ENCODE measurements at regions not wholly inside any gene's neighbourhood (a gene's known extent, or its start where the extent isn't known, plus 50 kb on each side); places are given as distances from the start of the nearest gene placed in this dataset.
"Not testable (repeated sequence)": the region's sequence is repeated elsewhere in the genome, so short reads cannot be mapped to it uniquely, and the experiment has no call there.

DNA sequence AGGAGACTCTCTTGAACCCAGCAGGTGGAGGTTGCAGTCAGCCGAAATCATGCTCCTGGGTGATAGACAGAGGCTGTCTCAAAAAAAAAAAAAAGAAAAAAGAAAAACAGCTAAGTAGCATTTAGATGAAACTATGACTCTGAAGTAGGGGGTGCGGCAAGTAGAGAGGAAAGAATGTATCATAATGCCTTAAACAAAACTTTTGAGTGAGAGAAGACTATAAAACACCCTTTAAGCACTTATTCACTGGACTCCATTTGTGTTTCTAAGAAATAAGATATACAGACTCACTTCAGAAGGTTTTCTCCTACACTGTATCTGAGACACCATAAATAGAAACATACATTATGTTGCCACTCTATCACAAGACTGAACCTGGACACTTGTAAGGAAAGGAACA lies 78.9 kb upstream of the NBPF20 start:
- not testable (repeated sequence) for DNase-seq, H3K4me1 ChIP-seq, H3K4me3 ChIP-seq, H3K9me3 ChIP-seq, H3K36me3 ChIP-seq, H3K27ac ChIP-seq, H3K27me3 ChIP-seq

DNA sequence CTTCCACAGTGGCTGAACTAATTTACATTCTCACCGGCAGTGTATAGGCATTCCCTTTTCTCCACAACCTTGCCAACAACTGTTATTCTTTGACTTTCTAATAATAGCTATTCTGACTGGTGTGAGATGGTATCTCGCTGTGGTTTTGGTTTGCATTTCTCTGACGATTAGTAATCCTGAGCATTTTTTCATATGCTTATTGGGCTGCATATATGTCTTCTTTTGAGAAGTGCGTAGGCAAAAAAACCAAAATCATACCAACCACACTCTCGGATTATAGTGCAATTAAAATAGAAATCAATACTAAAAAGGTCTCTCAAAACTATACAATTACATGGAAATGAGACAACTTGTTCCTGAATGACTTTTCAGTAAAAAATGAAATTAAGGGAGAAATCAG lies 74.8 kb upstream of the NBPF20 start:
- not testable (repeated sequence) for H3K36me3 ChIP-seq, H3K9me3 ChIP-seq, H3K27ac ChIP-seq, H3K4me1 ChIP-seq, H3K27me3 ChIP-seq, H3K4me3 ChIP-seq, DNase-seq

DNA sequence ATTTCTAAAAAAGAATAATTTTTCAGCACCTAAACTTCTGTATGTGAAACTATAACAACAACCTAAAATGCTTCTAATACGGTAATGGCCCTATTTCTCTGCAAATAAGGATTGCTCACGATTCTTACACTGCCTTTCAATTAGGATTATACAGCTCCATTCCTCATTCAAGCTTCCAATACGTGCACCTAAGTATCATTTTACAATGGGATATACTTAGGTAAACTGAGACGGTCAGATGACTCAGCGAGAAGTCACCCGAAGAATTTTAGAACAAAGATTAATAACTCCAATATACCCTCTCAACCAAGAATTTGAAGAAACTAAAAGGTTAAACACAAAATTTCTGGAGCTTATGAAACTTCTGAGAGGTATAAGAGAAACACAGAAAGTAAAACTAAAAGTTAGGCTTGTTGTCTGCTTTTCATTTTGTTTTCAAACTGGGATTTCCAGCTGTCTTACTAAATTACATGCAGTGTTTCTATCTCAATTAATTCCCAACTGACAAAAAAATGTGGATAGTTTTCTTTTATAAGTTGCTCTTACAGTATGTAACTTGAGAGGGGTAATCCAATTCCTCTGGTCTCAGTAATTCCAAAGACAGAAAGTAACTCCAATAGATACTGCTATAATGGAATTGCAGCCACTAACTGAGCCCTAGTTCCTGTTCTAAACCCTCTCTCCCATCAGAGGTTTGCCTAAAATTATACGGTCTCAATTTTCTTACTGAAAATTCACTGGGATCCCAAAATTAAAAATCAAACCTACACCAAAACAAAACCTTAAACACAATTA lies 69.9 kb upstream of the NBPF20 start:
- H3K27me3 ChIP-seq, H3K36me3 ChIP-seq, DNase-seq, H3K9me3 ChIP-seq, H3K4me3 ChIP-seq, H3K4me1 ChIP-seq, H3K27ac ChIP-seq: not testable (repeated sequence)

DNA sequence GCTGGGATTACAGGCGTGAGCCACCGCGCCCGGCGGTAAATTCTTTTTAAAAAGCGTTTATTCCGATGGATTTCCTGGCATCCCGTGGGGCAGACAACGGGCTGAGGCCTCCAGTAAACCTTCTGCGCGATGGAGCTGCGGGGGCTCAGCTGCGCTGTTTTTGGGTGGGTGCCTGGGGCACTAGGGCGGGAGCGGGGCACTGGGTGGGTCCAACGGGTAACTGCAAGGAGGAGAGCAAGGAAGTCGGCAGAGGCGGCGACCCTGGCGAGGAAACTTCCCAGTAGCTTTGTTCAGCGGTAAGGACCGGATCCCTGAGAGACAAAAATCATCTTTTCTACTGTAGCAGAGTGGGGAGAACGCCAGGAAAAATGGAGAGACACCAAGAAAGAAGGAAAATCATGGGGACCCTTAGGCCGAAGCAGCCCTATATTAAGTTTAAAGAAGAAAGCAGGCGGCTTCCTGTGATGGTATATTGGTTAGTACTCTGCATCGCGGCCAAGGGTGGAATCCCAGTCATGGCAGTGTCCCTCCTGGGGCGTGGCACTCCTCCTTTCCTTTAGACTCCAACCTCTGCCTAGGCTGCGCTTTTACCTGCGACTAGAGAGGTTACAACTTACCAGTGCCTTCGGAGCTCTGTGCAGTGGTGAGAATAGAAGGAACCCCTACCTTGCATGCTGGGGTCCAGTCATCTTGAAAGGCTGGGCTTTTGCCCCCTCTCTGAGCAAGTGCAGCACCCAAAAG lies 63.0 kb upstream of the NBPF20 start:
- H3K27me3 ChIP-seq, H3K9me3 ChIP-seq, H3K4me1 ChIP-seq, DNase-seq, H3K36me3 ChIP-seq, H3K4me3 ChIP-seq, H3K27ac ChIP-seq: not testable (repeated sequence)

DNA sequence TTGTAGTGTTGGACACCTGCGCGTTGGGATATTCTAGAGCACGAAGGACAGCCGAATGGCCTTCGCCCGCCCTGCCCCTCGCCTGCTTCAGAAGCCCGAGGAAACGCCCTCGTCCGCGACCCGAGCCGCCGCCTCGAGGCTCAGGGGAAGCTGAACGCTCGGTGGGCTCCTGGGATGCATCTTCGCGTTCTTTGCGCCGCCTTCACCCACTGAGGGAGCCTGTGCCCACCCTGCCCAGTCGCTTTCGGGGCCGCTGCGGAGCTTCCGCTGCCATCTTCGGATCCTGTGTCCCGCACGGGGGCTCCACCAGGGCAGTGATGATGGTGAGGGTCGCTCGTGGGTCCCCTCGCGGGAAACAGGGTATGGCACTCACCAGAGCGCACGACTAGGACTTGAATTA lies 61.8 kb upstream of the NBPF20 start:
- not testable (repeated sequence) for H3K9me3 ChIP-seq, H3K27ac ChIP-seq, H3K4me1 ChIP-seq, DNase-seq, H3K27me3 ChIP-seq, H3K36me3 ChIP-seq
- H3K4me3 ChIP-seq = peak overlapping the region in 3 of 4 donors; percentile 21 to 36 (median 30)

- H3K4me1 ChIP-seq, H3K9me3 ChIP-seq, H3K27me3 ChIP-seq, H3K4me3 ChIP-seq, H3K27ac ChIP-seq, H3K36me3 ChIP-seq, DNase-seq: not testable (repeated sequence)
Measured at GRCh38 chr1:145484257-145484656, 58.9 kb upstream of the NBPF20 start.

- H3K27ac ChIP-seq, H3K4me1 ChIP-seq, DNase-seq, H3K4me3 ChIP-seq, H3K27me3 ChIP-seq, H3K9me3 ChIP-seq, H3K36me3 ChIP-seq: not testable (repeated sequence)
Measured at GRCh38 chr1:145482214-145482860, 56.9 kb upstream of the NBPF20 start.

DNA sequence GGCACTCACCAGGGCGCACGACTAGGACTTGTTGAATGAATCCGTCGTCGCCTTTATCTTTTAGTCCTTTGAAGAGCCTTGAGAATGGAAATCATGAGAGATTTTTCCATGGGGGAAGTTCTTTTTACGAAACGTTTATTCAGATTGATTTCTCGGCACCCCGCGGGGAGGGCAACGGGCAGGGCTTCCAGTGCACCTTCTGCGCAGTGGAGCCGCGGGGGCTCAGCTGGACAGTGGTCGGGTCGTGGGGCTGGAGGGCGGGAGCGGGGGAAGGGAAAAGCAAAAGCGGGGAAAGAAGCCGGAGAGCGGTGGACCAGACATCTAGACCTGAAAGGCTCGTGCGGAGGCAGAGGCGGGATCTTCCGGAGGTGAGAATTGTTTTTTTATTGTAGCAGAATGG lies 50.6 kb upstream of the NBPF20 start:
- not testable (repeated sequence) for DNase-seq, H3K36me3 ChIP-seq, H3K4me3 ChIP-seq, H3K9me3 ChIP-seq, H3K4me1 ChIP-seq, H3K27ac ChIP-seq, H3K27me3 ChIP-seq

DNA sequence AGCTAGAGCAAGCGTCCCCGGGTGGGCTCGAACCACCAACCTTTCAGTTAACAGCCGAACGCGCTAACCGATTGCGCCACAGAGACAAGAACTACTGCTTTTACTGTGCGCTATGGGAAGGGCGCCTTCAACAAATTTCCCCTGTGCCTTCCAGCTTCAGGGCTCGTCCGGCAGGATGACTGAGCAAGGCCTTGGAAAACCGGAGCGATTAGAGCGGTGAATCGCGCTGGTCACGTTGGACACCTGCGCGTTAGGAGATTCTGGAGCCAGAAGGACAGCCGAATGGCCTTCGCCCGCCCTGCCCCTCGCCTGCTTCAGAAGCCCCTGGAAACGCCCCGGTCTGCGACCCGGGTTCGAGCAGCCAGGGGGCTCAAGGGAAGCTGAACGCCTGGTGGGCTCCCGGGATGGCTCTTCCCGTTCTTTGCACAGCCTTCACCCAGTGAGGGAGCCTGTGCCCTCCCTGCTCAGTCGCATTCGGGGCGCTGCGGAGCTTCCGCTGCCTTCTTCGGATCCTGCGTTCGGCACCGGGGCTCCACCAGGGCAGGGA lies 50.0 kb upstream of the NBPF20 start:
- DNase-seq, H3K4me3 ChIP-seq, H3K27me3 ChIP-seq, H3K9me3 ChIP-seq, H3K4me1 ChIP-seq, H3K36me3 ChIP-seq, H3K27ac ChIP-seq: not testable (repeated sequence)

Measured in Peyer's patch (tissue), 4 donors.